ENCODE measurements at regions not wholly inside any gene's neighbourhood (a gene's known extent, or its start where the extent isn't known, plus 50 kb on each side); places are given as distances from the start of the nearest gene placed in this dataset.

- Mint-ChIP-seq H3K4me3 (no peak overlapping the region), H3K36me3 (no peaks in the 10 kb centered on the region), H3K4me1 (no peaks in the 10 kb centered on the region), H3K9me3 (peaks cover 0 to 27% (median 11%) of the 10 kb centered on the region in 5 donors), H3K27me3 (no peaks in the 10 kb centered on the region), H3K27ac (no peak overlapping the region)
- no peaks in the 10 kb centered on the region for H3K36me3 ChIP-seq (ENCODE audit: insufficient read depth, low read length)
- no peaks in the 10 kb centered on the region for H3K9me3 ChIP-seq (ENCODE audit: low read length)
- no peak overlapping the region for H3K27ac ChIP-seq (ENCODE audit: low read depth, low read length)
- no peak for DNase-seq
- CTCF ChIA-PET, result no interaction called here
- H3K4me1 ChIP-seq (ENCODE audit: insufficient read depth, low read length), result no peaks in the 10 kb centered on the region
- no peak overlapping the region for H3K4me3 ChIP-seq (ENCODE audit: low read length)
- POLR2A ChIA-PET, result no interaction called here
- H3K27me3 ChIP-seq (ENCODE audit: insufficient read depth, low read length, poor library complexity, severe bottlenecking), result no peaks in the 10 kb centered on the region
Observed at GRCh38 chr1:189656628-189657530, 820.8 kb downstream of the BRINP3 start.

DNA sequence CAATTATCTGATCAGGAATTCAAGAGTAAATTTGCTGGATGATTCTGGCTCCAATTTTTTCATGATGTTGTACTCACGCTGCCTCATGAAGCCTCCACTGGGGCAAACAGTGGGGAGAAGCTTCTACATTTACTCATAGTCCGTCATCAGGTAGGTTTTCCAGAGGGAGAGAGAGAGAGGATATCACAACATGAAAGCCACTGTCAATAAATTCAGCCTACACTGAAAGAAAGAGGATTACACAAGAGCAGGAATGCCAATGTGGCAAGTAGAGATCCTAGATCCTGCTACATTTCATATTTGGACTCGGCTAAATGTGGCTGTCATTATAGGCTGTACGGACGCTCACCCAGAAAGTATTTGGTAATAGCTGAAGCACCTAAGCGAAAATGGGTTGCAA lies 819.9 kb downstream of the BRINP3 start:
- ChIA-PET CTCF (no interaction called here), POLR2A (no interaction called here)
- Histone ChIP-seq H3K4me1 (ENCODE audit: insufficient read depth, low read length) (no peaks in the 10 kb centered on the region), H3K9me3 (ENCODE audit: low read length) (no peaks in the 10 kb centered on the region), H3K36me3 (ENCODE audit: insufficient read depth, low read length) (no peaks in the 10 kb centered on the region), H3K27me3 (ENCODE audit: insufficient read depth, low read length, poor library complexity, severe bottlenecking) (no peaks in the 10 kb centered on the region), H3K4me3 (ENCODE audit: low read length) (no peak overlapping the region), H3K27ac (ENCODE audit: low read depth, low read length) (no peak overlapping the region)
- Mint-ChIP-seq H3K27ac (no peak overlapping the region), H3K36me3 (no peaks in the 10 kb centered on the region), H3K4me1 (no peaks in the 10 kb centered on the region), H3K4me3 (no peak overlapping the region), H3K27me3 (no peaks in the 10 kb centered on the region), H3K9me3 (peaks cover 0 to 26% (median 15%) of the 10 kb centered on the region in 5 donors)
- DNase-seq, result no peak

- no peak overlapping the region for H3K27ac Mint-ChIP-seq
- ChIA-PET CTCF (no interaction called here), POLR2A (no interaction called here)
- Histone ChIP-seq H3K4me3 (ENCODE audit: low read length) (no peak overlapping the region), H3K27me3 (ENCODE audit: insufficient read depth, low read length, poor library complexity, severe bottlenecking) (no peaks in the 10 kb centered on the region), H3K4me1 (ENCODE audit: insufficient read depth, low read length) (no peaks in the 10 kb centered on the region), H3K9me3 (ENCODE audit: low read length) (no peaks in the 10 kb centered on the region), H3K36me3 (ENCODE audit: insufficient read depth, low read length) (no peaks in the 10 kb centered on the region), H3K27ac (ENCODE audit: low read depth, low read length) (no peak overlapping the region)
- H3K9me3 Mint-ChIP-seq, result peaks cover 0 to 21% (median 14%) of the 10 kb centered on the region in 5 donors
- H3K4me3 Mint-ChIP-seq, result no peak overlapping the region
- H3K36me3 Mint-ChIP-seq, result no peaks in the 10 kb centered on the region
- H3K4me1 Mint-ChIP-seq, result no peaks in the 10 kb centered on the region
- no peaks in the 10 kb centered on the region for H3K27me3 Mint-ChIP-seq
- no peak for DNase-seq
Observed at GRCh38 chr1:189658381-189658780, 819.3 kb downstream of the BRINP3 start.

- H3K36me3 ChIP-seq (ENCODE audit: insufficient read depth, low read length), result no peaks in the 10 kb centered on the region
- no peak for DNase-seq
- H3K4me3 ChIP-seq (ENCODE audit: low read length), result no peak overlapping the region
- no peak overlapping the region for H3K27ac ChIP-seq (ENCODE audit: low read depth, low read length)
- no peak overlapping the region for H3K27ac Mint-ChIP-seq
- POLR2A ChIA-PET, result no interaction called here
- H3K9me3 ChIP-seq (ENCODE audit: low read length), result no peaks in the 10 kb centered on the region
- H3K4me1 ChIP-seq (ENCODE audit: insufficient read depth, low read length), result no peaks in the 10 kb centered on the region
- H3K36me3 Mint-ChIP-seq, result no peaks in the 10 kb centered on the region
- H3K27me3 ChIP-seq (ENCODE audit: insufficient read depth, low read length, poor library complexity, severe bottlenecking), result no peaks in the 10 kb centered on the region
- H3K27me3 Mint-ChIP-seq, result no peaks in the 10 kb centered on the region
- H3K9me3 Mint-ChIP-seq, result peaks cover 1 to 20% (median 13%) of the 10 kb centered on the region in 5 donors
- CTCF ChIA-PET, result no interaction called here
- H3K4me1 Mint-ChIP-seq, result no peaks in the 10 kb centered on the region
- H3K4me3 Mint-ChIP-seq, result no peak overlapping the region
Observed at GRCh38 chr1:189659731-189660130, 817.9 kb downstream of the BRINP3 start.

DNA sequence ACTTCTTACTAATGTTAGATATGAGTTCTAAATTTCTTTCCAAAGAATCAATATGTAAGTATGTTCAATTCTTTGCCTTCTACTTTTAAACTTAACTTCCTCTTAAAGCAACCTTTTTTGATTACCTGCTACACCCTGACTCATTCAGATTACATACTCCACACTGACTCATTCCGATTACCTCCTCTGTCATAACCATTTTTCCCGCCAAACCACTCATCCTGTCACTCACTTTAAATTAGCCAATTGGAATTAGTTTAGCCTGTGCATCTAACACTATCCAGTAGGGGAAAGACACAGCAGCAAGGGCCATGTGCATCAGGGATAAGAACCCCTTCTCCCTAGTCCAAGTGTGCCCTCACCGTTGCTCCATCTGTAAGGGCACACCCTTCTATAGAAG lies 815.5 kb downstream of the BRINP3 start:
- no peak overlapping the region for H3K4me3 Mint-ChIP-seq
- H3K27me3 ChIP-seq (ENCODE audit: insufficient read depth, low read length, poor library complexity, severe bottlenecking), result no peaks in the 10 kb centered on the region
- no peak overlapping the region for H3K27ac ChIP-seq (ENCODE audit: low read depth, low read length)
- POLR2A ChIA-PET, result no interaction called here
- no peak for DNase-seq
- H3K4me1 ChIP-seq (ENCODE audit: insufficient read depth, low read length), result no peaks in the 10 kb centered on the region
- H3K27ac Mint-ChIP-seq, result no peak overlapping the region
- H3K27me3 Mint-ChIP-seq, result no peaks in the 10 kb centered on the region
- CTCF ChIA-PET, result no interaction called here
- H3K9me3 ChIP-seq (ENCODE audit: low read length), result no peaks in the 10 kb centered on the region
- no peak overlapping the region for H3K4me3 ChIP-seq (ENCODE audit: low read length)
- peaks cover 3 to 27% (median 24%) of the 10 kb centered on the region in 5 donors for H3K9me3 Mint-ChIP-seq
- no peaks in the 10 kb centered on the region for H3K36me3 ChIP-seq (ENCODE audit: insufficient read depth, low read length)
- no peaks in the 10 kb centered on the region for H3K36me3 Mint-ChIP-seq
- H3K4me1 Mint-ChIP-seq, result no peaks in the 10 kb centered on the region

DNA sequence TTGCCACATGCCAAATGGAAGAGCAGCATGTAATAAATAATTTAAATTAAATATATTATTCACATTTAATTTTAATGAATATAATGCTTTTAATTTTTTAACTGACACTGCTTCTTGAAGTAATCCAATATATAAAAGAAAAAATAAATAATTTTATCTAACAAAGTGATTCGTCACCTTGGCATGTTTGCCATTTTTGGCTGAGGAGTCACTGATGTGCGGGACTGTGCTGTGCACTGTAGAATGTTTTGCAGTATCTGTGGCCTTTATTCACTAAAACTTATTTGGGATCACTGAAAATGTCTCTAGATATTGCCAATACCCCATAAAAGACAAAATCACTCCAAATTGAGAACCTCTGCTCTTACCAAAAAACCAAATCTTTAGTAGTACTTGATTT lies 807.8 kb downstream of the BRINP3 start:
- Mint-ChIP-seq H3K27me3 (no peaks in the 10 kb centered on the region), H3K27ac (no peak overlapping the region), H3K4me1 (no peaks in the 10 kb centered on the region), H3K36me3 (no peaks in the 10 kb centered on the region), H3K9me3 (peaks cover 9 to 29% (median 26%) of the 10 kb centered on the region in 5 donors), H3K4me3 (no peak overlapping the region)
- Histone ChIP-seq H3K4me3 (ENCODE audit: low read length) (no peak overlapping the region), H3K27me3 (ENCODE audit: insufficient read depth, low read length, poor library complexity, severe bottlenecking) (no peaks in the 10 kb centered on the region), H3K4me1 (ENCODE audit: insufficient read depth, low read length) (no peaks in the 10 kb centered on the region), H3K36me3 (ENCODE audit: insufficient read depth, low read length) (no peaks in the 10 kb centered on the region), H3K9me3 (ENCODE audit: low read length) (no peaks in the 10 kb centered on the region), H3K27ac (ENCODE audit: low read depth, low read length) (no peak overlapping the region)
- CTCF ChIA-PET, result no interaction called here
- no peak for DNase-seq
- POLR2A ChIA-PET, result no interaction called here

DNA sequence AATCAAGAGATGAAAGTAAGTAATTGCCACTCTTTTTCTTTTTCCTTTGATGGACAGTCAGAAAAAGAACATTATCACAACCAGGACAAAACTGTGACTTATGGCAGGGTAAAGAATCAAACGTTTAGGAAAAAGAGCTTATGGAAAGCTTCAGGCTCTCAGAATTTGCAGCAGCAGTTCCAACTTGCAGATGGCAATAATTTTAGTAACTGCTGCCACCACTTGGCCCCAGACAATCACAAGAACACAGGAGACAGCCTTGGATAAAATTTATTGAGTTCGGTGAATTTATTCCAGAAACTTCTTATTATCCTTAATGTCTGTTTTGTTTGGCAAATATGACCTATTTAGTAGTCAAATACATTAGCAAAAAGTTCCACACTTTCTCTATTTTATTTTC lies 804.4 kb downstream of the BRINP3 start:
- no peaks in the 10 kb centered on the region for H3K27me3 ChIP-seq (ENCODE audit: insufficient read depth, low read length, poor library complexity, severe bottlenecking)
- no peak overlapping the region for H3K27ac ChIP-seq (ENCODE audit: low read depth, low read length)
- H3K9me3 ChIP-seq (ENCODE audit: low read length), result no peaks in the 10 kb centered on the region
- peaks cover 7 to 34% (median 14%) of the 10 kb centered on the region in 5 donors for H3K9me3 Mint-ChIP-seq
- H3K36me3 ChIP-seq (ENCODE audit: insufficient read depth, low read length), result no peaks in the 10 kb centered on the region
- H3K36me3 Mint-ChIP-seq, result no peaks in the 10 kb centered on the region
- no peaks in the 10 kb centered on the region for H3K27me3 Mint-ChIP-seq
- no peak overlapping the region for H3K4me3 ChIP-seq (ENCODE audit: low read length)
- H3K4me1 Mint-ChIP-seq, result no peaks in the 10 kb centered on the region
- H3K4me3 Mint-ChIP-seq, result no peak overlapping the region
- no peaks in the 10 kb centered on the region for H3K4me1 ChIP-seq (ENCODE audit: insufficient read depth, low read length)
- DNase-seq, result no peak
- POLR2A ChIA-PET, result no interaction called here
- H3K27ac Mint-ChIP-seq, result no peak overlapping the region
- CTCF ChIA-PET, result no interaction called here

DNA sequence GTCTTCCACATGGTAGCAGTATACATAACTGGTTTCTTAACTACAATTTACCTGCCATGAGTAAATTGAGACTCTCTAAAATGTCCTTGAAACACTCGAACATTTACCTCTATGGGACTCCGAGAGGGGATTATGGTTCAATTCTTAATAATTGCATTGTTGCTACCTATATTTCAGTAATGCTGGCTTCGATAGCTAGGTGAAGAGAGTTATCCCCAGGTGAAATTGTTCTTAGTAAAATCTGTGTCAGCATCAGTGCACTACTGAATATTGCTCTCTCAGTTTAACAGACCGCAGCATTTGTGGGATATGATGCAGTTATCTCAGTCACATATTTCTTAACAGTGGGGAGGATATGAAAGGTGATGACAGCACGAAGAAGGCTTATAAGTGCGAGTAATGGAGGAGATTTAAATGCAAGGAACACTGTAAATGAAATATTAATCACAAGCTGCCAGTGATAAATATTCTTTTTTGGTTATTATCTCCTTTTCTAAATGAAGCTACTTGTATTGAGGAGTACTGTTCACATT lies 801.9 kb downstream of the BRINP3 start:
- Histone ChIP-seq H3K4me1 (ENCODE audit: insufficient read depth, low read length) (no peaks in the 10 kb centered on the region), H3K36me3 (ENCODE audit: insufficient read depth, low read length) (no peaks in the 10 kb centered on the region), H3K27ac (ENCODE audit: low read depth, low read length) (no peak overlapping the region), H3K4me3 (ENCODE audit: low read length) (no peak overlapping the region), H3K9me3 (ENCODE audit: low read length) (no peaks in the 10 kb centered on the region), H3K27me3 (ENCODE audit: insufficient read depth, low read length, poor library complexity, severe bottlenecking) (no peaks in the 10 kb centered on the region)
- Mint-ChIP-seq H3K27ac (no peak overlapping the region), H3K36me3 (no peaks in the 10 kb centered on the region), H3K4me3 (no peak overlapping the region), H3K27me3 (no peaks in the 10 kb centered on the region), H3K9me3 (peaks cover 0 to 53% (median 16%) of the 10 kb centered on the region in 5 donors), H3K4me1 (no peaks in the 10 kb centered on the region)
- DNase-seq, result no peak
- CTCF ChIA-PET, result no interaction called here
- POLR2A ChIA-PET, result no interaction called here
